ENCODE measurements at regions not wholly inside any gene's neighbourhood (a gene's known extent, or its start where the extent isn't known, plus 50 kb on each side); places are given as distances from the start of the nearest gene placed in this dataset.
"Not testable (repeated sequence)": the region's sequence is repeated elsewhere in the genome, so short reads cannot be mapped to it uniquely, and the experiment has no call there.

DNA sequence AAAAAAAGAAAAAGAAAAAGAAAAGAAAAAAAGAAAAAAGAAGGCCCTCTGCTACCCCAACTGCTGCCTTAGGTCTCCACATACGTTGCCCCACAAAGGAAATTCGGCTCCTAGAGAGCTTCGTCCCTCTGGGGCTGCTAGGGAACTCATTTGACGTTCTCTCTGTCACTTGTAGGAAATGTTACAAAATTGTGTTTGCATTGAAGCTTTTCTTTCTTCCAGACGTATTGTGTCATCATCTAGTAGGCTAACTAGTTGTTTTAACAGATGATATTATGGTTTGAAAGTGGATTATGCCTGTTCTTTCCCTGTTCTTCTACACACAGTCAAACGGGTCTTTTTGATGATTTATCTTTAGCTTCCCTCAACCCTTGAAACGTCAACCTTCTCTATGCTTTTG, 125.3 kb downstream of the BDH1 start:
- no peak for DNase-seq

DNA sequence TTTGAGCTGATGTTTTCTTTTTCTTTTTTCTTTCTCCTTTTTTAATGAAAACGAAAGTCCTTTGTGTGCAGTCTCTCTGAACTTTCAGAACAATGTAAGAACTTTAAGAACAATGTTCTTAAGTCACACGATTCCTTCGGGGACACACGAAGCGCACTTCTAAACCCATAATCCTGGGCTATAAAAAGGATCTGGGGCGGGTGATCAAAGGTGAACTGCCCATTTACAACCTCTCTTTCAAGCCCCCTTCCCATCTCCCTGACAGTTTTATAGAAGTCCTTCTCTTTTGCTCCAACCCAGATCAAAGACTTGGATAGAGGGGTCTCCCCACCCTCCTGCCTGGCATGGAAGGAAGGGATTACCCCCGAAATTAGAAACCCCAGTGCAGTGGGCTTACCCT, 126.8 kb downstream of the BDH1 start:
- DNase-seq, result no peak

- no peak for DNase-seq
These were observed 127.5 kb downstream of the BDH1 start for GRCh38 chr3:197428117-197428801.

DNA sequence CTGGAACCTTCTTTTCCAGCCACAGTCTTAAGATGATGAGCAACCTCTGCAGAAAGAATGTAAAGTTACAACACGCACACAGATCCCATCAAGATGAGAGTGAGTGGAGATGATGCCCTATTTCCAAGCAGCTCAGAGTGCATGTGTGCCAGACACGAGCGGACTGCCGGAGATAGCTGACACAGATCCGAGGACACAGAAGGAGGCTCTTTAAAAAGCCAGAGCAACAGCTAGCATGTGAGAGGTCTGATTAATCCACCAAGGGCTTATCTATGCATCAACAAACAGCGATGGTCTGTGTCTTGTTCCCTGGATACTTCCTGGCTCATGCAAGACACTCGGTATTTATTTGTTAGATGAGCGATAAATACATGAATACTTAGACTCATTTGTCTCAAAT, 128.6 kb upstream of the DLG1 start:
- no peak for DNase-seq

GRCh38 chr3:197426121-197426566, 127.7 kb upstream of the DLG1 start:
- no peak for DNase-seq

DNA sequence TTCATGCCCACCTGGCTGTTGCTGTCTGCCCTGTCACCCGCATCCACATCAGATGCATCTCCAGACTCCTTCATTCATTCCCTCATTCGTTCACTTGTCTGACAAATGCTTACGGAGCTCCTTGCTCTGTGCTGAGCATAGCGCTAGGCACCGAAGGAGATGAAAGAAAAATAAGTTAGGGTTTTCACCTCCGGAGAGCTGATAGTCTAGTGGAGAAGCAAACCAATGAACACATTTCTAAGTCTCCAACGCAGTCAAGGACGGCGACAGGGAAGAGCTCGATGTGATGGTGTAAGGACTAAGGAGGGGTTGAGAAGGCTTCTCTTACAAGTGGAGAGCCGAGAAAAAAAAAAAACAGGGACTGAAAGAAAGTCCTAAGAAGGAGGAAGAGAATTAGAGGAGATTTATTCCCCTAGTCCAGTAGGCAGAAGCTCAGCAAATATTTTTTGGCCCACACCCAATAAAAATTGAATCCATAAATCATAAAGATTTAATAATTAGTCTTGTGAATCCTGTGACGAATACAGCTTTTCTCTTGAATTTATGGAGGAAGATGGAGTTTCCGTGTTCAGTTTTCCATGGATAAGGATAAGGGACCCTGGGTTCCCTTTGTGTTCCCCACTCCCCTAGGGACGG, 127.2 kb upstream of the DLG1 start:
- no peak for DNase-seq

DNA sequence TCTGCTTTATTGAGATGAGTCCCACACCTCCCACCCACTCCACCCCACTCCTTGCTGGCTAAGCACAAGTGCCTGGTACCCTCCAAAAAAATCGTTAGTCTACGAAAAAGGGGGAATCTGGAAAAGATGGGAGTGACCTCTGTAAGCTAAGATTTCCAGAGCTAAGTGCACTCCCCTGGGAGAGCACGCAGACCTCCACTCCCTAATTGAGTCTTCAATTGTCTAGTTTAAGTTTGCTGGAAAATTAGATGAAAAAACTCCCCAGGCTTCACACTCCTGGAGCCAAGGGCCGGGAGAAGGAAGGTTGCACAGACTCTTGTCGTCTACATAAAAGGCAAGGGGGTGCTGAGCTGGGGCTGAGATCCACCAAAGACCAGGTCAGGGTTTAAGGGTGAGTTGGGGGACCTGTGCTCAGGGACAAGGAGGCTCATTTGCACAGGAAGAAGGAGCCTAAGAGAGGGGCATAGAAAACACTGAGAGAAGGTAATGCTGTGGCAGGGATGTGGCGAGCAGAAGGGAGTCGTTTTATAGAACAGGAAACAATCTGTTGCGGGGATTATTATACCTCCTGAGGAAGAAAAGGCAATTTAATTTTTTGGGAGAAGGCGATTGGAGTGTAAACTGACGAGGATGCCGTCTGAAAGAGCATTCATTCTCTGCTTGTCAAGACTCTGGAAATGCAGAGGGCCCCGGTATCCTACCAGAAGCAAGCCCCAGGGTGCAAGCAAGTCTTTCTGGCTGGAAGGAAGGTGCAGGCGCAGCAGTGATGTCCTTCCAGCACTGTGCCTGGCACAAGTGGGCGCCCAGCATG, 126.5 kb upstream of the DLG1 start:
- DNase-seq, result no peak

DNA sequence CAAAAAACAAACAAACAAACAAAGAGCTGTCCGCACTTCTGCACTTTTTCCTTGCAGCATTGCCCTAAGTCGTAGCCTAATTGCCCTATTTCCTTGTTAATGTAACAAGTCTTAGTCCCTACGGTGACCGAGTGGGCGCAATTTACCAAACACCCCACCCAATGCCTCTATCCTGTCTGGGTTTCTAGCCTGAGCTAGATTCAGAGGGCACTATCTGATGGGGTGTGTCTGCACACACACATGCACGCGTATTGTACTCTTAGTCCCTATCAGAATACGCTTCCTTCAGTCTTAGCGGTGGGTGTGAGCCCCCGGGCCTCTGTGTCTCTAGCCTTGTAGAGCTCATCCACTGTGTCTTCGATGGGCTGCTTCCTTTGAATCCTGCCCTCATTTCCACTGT, 125.9 kb upstream of the DLG1 start:
- DNase-seq, result no peak

DNA sequence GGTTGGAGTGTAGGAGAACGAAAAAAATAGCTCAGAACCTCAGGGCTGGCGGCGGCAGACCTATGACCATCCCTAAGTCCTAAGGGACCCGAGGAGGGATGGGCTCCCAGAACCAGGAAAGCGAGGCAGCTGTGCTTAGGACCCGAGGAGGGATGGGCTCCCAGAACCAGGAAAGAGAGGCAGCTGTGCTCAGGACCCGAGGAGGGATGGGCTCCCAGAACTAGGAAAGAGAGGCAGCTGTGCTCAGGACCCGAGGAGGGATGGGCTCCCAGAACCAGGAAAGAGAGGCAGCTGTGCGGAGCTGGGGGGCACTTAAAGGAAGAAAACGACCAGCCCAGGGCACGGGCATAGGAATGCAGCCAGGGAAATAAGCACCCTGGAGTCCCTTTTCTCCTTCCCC, 125.0 kb upstream of the DLG1 start:
- no peak for DNase-seq

- DNase-seq, result no peak
These were observed 124.1 kb upstream of the DLG1 start for GRCh38 chr3:197422506-197422905.

GRCh38 chr3:197421021-197421420, 122.6 kb upstream of the DLG1 start:
- DNase-seq, result no peak

- DNase-seq, result no peak
These were observed 122.2 kb upstream of the DLG1 start for GRCh38 chr3:197420566-197420965.

- DNase-seq, result no peak
These were observed 121.7 kb upstream of the DLG1 start for GRCh38 chr3:197420115-197420514.

- DNase-seq, result no peak
These were observed 121.3 kb upstream of the DLG1 start for GRCh38 chr3:197419696-197420095.

- no peak for DNase-seq
These were observed 119.7 kb upstream of the DLG1 start for GRCh38 chr3:197417911-197418618.

DNA sequence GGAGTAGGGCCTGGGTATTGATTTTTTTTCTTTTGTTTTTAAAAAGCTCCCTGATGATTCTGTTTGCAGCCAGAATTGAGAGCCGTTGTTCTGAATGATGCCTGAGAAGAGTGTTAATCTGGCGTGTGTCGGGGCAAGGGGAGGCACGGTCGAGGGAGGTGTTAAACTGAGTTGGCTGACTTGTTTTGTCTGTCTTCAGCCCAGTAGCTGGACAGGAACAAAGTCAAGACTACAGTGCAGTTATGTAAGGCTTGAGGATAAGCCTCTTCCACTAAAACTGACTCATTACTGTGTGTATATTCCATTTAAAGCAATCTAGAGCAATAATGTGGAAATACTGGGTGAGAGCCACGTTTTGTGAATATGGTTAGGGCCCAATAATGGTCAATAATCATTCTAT, 119.0 kb upstream of the DLG1 start:
- no peak for DNase-seq

DNA sequence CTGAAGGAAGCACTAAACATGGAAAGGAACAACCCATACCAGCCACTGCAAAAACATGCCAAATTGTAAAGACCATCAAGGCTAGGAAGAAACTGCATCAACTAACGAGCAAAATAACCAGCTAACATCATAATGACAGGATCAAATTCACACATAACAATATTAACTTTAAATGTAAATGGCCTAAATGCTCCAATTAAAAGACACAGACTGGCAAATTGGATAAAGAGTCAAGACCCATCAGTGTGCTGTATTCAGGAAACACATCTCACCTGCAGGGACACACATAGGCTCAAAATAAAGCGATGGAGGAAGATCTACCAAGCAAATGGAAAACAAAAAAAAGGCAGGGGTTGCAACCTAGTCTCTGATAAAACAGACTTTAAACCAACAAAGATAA, 113.5 kb upstream of the DLG1 start:
- not testable (repeated sequence) for DNase-seq

- DNase-seq, result not testable (repeated sequence)
These were observed 111.8 kb upstream of the DLG1 start for GRCh38 chr3:197410170-197410569.

DNA sequence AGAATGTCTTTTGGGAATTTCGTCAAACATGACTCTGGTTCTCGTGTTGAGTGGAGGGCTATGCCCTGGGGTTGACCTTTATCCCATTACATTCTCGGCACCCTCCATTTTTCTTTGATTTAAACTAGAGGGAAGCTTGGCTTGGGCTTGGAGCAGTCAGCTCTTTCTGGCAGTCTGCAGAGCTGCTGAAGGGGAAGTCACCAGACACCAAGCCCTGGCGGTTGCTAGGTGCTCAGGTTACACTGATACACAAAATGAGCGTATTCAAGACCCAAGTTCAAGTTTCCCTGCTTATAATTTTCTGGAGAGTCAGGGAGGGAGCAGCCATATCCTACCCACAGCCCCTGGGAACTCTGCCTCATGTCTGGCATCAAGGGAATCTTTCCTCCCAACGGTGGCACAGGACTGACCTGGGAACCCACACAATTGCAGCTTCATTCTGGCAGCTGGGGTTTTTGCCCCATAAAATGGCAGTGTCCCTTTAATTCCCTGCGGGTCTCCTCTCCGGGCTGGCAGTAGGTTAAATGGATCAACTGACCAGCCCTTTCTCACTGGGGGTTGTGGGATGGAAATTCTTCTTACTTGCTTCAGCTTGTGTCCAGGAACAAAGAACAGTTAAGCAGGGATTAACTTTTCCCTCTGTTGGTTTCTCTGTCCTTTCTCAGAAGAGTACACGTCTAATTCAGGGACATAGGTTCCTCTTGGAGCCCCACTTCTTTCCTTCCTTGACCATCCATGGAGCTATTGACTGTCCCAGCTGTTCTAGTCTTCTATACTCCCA, 110.0 kb upstream of the DLG1 start:
- DNase-seq, result no peak

- DNase-seq, result no peak
These were observed 109.1 kb upstream of the DLG1 start for GRCh38 chr3:197407526-197407925.

- DNase-seq, result no peak
These were observed 108.6 kb upstream of the DLG1 start for GRCh38 chr3:197407053-197407452.

DNA sequence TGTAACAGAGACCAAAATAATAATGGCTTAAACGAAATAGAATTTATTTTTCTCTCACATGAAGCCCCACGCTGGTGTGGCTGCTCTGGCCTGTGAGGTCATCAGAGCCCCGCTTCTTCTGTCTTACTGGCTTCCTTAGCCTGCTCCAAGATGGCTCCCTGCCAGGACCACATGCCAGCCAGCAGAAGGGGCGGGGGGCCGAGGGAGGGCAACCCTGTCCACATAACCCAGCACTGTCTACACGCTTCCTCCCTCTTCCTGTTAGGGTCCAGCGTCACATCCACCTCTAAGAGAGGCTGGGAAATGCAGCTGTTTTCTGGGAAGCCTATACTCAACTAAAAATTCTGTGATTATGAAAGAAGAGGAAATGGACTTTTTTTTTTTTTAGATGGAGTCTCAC, 107.9 kb upstream of the DLG1 start:
- no peak for DNase-seq

DNA sequence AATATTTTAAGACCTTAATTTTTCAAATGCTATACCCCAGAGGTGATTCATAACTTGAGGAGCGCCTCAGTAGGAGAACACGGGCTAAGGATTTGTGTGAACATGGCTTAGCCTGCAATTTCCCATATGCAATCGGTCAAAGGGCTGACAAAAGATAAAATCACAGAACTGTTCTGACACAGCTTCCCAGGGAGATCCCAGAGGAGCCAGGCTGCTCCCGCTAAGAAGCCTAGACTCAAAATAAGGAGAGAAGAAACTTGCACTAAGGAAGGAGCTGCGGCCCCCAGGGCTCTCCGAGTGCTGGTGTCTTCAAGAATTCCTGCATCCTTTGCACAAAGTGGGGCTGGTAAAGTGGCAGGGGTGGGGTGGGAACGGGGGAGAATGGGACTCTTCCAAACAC, 106.3 kb upstream of the DLG1 start:
- DNase-seq, result no peak
